Skeletal muscle cell (primary cell): ENCODE measurements at regions not wholly inside any gene's neighbourhood (a gene's known extent, or its start where the extent isn't known, plus 50 kb on each side); places are given as distances from the start of the nearest gene placed in this dataset.
"Not testable (repeated sequence)": the region's sequence is repeated elsewhere in the genome, so short reads cannot be mapped to it uniquely, and the experiment has no call there.

ENCODE experiments used
- DNase-seq: peaks from one replicate; pipeline ENCODE4 v3.0.0-alpha.2; 2010; ENCODE audit warnings: low read depth
- H3K4me3 ChIP-seq: 2 replicates; pipeline ENCODE4 v1.5.1; 2011; ENCODE audit warnings: low read depth, mild to moderate bottlenecking, control low read depth, low read length, moderate library complexity

DNA sequence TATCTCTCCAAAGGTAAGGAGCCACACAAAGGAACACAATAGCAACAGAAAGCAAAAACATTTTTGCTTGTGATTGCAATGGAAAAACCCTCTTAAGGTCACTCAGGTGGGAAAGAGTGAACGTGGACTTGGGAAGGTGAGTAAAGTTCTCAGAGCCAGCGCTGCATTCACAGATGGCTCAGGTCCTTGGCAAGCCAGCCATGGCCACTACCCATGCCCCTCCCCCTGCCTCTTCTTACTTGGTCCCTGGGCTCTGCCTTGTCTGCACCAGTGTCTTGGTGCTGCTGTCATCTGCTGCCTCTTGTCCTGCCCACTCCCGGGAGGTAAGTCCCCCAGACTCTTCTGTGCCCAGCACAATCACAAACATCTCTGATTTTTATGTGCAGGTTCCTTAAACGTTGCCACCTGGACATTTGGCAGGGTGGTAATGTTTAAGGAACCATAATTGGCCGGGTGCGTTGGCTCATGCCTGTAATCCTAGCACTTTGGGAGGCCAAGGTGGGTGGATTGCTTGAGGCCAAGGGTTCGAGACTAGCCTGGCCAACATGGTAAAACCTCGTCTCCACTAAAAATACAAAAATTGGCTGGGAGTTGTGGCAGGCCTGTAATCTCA lies 74.6 kb downstream of the FEM1C start:
- DNase-seq, result no peak
- no peak overlapping the region for H3K4me3 ChIP-seq

DNA sequence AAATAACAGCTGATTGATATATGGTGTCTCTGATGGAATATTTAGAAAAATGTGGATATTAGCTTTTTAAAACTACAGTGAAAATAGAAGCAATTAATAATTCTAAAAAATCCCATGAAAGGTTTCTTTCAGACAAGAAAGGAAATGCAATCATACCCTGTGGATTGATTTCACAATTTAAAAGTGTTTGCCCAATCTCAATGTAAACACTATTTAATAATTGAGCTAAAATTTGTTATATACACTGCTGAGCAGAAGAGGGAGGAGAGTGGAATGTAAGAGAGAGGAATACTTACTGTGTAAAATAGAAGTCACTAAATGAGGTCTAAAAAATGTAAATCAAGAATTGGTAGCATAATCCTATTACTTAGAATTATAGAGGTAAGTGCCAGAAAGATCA lies 76.9 kb downstream of the FEM1C start:
- no peak overlapping the region for H3K4me3 ChIP-seq
- no peak for DNase-seq

DNA sequence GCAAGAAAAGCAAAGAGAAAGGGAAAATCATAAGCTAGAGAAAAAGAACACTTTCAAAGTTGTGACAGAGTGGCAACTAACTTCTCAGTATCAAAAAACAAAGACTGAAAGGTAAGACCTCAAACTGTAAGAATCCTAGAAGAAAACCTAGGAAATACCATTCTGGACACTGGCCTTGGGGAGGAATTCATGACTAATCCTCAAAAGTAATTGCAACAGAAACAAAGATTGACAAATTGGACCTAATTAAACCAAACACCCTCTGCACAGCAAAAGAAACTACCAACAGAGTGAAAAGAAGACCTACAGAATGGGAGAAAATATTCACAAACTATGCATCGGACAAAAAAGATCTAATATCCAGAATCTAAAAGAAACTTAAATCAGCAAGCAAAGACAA lies 79.1 kb downstream of the FEM1C start:
- DNase-seq, result no peak

DNA sequence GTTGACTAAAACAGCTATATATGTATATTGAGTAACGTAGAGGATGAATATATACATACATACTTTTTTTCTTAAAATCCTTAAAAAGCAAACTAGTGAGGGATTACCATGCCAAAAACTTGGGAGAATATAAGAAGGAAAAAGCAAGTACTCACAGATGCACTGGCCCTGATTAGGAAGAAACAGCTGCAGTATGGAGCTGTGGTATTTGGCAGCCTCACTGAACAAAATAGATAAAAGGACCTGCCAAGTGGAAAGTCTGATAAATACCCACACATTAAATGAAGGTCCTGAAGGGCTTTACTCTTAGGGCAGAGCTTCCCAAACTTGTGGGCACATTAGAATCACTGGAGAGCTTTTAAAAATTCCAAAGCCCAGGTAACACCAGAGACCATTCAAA lies 80.6 kb downstream of the FEM1C start:
- H3K4me3 ChIP-seq, result no peak overlapping the region
- no peak for DNase-seq

More for the DNA sequence above, 79.1 kb downstream of the FEM1C start:
- no peak overlapping the region for H3K4me3 ChIP-seq

DNA sequence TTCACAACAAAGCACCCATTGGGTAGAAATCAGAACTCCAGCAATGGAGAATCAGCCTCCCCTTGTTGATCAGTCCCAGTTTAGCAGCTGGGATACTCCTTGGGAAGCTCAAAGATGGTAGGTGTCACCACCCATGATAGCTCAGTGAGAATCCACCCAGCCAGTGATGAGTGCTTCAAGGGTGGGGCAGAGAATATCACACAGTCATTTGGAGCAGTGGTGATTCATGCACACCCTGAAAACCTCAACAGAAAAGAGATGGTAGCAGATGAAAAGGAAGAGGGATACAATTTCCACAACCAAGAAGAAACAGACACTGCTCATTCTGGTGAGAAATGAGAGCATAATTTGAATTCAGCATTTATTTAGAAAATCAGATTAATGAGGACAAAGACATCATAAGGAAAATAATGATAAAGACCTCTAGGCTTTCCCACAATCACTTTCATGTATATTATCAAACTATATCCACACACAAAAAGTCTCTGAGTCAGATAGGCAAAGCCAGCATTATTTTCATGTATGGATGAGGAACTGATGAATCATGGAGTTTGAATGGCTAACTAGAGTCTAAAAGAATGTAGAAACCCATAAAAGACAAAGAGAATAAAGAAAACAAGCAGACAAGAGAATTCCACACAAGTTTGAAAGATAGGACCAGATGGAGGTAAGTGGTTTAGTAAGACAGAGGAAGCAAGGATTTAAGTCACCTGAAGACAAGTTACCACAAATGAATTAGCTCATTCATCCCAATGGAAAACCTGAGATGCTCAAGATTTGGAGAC lies 82.9 kb downstream of the FEM1C start:
- no peak overlapping the region for H3K4me3 ChIP-seq
- DNase-seq, result peak; percentile 64

DNA sequence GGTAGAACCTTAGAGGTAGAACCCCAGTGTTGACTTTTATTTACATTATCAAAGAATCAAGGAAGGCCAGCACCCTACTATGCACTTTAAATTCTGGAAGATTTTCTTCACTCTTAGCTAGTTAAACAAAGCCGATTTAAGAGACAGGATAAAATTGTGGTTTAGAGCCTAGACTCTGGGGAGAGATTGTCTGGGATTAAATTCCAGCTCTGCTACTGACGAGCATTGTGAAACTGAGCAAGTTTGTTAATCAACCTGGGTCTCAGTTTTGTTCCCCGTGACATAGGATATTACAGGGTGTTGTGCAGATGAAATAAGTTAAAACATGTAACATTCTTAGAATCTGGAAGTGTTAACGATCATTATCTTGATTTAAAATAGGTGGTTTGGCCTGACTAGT lies 83.5 kb downstream of the FEM1C start:
- DNase-seq, result no peak

DNA sequence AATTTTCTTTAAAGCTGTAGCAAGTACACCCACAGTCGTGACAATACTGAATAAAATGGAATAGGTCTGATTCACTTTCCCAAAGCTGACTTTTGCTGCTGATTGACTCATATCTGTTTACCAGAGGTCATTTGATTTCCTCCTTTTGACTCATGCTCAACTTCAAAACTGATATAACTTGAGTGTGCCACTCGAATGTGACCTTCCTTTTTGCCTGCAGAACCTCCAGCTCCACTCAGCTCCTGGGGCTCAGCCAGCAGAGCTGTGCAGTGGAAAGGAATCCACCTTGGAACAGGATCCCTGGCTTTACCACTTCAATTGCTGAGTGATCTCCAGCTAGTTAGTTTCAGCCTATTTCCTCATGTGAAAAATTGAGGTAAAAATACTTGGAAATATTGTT lies 84.1 kb downstream of the FEM1C start:
- peak; percentile 68 for DNase-seq
- H3K4me3 ChIP-seq, result no peak overlapping the region

More for the DNA sequence above, 83.5 kb downstream of the FEM1C start:
- no peak overlapping the region for H3K4me3 ChIP-seq

DNA sequence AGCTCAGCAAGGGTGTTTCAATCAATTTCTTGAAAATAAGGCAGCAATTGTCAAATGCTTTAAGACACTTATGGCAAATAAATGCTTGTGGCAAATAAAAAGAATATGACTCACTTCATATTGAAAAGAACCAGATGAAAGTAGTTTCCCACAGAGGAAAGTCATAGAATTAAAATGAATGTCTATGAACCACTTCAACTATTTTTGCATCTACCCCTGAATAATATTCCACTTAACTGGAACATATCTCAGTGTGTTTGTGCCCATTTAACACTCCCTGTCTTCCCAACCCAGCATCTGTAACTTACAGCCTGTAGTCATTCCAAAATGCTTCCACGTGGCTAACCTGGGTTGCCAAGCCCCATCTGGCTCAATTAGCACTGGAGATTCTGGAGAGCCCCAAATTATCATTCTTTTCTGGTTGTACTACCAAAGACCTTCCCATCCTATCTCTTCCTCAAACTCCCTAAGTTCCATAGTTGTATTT lies 84.7 kb downstream of the FEM1C start:
- no peak for DNase-seq
- no peak overlapping the region for H3K4me3 ChIP-seq

DNA sequence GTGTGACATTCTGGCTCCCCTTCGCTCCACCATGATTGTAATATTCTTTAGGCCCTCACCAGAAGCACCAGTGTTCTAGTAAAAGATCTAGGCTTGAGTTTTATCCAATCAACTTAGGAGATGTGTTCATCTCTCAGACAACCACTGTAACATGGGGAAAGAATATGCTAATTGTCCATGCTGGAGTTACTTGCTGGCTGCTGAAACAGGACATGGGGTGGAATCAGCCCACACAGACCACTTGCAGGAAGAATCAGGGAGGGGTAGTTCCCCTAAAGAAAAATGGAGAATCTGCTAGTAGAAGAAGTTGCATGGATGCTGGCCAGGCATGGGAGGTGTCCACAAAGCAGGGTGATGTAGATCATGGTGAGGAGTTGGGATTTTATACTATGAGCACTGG lies 86.2 kb downstream of the FEM1C start:
- no peak for DNase-seq
- H3K4me3 ChIP-seq, result no peak overlapping the region

DNA sequence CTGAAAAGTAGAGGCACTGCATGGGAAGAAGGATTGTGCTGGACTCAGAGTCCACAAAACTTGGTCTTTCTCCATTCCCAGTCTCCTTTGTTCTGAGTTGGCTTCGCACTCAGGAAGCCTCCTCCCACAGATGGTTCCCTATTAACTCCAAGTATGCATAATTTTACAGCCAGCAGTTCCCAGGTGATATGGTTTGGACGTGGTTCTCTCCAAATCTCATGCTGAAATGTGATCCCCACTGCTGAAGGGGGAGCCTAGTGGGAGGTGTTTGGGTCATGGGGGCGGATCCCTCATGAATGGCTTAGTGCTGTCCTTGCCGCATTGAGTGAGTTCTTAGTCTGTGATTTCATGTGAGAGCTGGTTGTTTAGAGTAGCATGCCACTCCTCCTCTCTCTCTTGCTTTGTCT lies 86.6 kb downstream of the FEM1C start:
- DNase-seq, result peak; percentile 47
- no peak overlapping the region for H3K4me3 ChIP-seq

DNA sequence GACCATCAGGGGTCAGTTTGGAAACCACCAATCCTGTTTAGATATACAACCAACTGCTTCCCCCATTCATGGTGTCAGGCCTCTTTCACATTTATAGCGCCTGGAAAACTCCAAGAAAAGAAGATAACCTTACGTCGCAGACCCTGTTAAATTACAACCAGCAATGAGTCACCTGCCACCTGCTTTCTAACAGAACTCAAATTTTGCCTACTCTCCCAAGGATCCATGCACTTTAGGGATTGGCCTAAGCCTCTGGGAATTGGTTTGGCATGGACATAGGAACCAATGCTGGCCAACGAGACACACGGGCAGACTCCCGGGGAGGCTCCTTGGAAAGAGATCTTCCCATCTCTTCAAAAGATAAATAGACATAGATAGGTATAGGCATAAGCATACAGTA lies 87.0 kb downstream of the FEM1C start:
- no peak overlapping the region for H3K4me3 ChIP-seq
- no peak for DNase-seq

DNA sequence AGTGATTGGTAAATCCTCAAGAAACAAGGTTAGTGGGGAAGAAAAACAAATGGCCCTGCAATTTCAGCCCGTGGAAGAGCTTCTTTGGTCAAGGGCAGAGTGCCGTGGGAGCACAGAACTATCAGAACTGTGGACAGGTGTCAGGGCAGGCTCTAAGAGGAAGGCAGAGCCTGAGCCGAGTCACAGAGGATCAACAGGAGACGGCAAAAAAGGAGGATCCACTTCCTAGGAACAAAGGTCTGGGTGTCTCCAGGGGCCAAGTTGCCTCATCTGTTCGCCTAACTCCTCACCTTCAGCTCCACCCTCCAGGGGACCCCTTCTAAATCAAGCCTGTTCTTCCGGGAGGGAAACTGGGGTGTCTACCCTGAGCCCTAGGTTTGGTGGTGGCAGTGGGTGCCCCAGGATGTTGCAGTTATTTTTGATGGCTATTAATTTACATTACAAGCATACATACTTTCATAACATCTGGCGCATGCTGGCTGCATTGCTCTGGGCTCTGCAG lies 88.0 kb downstream of the FEM1C start:
- no peak for DNase-seq
- no peak overlapping the region for H3K4me3 ChIP-seq

DNA sequence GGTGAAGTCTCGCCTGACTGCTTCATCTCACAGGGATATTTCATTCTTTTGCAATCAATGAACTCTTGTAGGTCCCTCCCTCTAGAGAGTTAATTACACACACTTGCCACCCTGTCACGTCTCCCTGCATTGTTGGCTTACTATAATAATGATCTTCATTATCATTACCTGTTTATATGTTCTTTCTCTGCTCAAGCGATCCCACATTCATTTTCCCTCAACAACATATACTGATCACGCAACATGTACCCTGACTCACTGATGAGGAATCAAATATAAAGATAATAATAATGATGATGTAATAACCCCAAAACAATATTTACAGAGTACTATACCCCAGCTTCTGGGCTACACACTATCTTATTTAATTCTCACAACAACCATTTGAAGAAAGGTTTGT lies 88.5 kb downstream of the FEM1C start:
- DNase-seq, result no peak
- H3K4me3 ChIP-seq, result no peak overlapping the region

DNA sequence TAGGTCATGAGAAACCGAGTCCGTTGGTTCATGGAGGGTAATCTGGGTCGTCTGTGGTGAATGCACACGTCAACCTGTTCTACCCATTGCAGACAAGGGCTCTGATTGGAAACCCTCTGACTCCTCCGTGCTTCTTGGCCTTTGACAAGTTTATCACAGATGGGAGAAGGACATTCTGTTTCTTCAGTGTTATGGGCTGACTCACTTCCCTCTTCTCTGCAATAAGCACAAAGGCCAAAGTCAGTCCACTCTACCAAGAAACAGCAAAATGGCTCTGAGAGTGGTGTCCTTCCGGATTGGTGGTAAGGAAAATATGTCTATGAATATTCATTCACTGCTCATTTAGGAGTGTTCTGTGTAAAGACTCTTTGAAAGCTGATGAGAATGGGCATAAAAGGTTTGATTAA lies 89.3 kb downstream of the FEM1C start:
- DNase-seq, result peak; percentile 80
- H3K4me3 ChIP-seq, result no peak overlapping the region

DNA sequence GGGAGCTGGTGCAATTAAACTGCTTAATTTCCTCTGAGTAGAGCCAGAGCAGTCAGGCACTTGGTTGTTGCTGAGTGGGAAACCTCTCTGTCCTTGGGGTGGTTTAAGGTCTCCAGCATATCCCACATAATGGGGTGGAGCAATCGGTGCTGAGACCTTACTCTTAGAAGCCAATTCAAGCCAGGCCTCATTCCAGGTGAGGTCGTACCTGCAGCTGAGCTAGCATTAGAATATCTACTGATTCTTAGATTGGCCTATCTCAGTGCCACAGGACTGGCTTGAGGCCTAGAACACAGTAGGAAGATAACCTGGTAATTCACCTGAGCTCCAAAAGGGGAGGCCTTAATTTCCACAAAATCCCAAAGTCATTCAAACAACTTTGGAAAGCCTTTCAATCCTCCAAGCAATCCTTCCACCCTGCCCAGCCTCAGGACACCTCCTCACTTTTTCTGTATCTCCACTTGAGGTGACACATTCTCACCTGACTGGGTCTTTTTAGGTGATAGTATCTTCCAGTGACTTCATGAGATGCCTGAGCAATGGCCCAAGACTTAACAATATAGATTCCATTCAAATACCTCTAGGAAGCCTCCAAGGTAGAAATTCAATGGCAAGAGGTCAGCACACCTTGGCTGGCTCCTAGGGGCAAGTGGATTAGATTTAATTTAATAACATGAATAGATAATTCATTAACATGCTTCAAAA lies 91.0 kb downstream of the FEM1C start:
- no peak for DNase-seq

DNA sequence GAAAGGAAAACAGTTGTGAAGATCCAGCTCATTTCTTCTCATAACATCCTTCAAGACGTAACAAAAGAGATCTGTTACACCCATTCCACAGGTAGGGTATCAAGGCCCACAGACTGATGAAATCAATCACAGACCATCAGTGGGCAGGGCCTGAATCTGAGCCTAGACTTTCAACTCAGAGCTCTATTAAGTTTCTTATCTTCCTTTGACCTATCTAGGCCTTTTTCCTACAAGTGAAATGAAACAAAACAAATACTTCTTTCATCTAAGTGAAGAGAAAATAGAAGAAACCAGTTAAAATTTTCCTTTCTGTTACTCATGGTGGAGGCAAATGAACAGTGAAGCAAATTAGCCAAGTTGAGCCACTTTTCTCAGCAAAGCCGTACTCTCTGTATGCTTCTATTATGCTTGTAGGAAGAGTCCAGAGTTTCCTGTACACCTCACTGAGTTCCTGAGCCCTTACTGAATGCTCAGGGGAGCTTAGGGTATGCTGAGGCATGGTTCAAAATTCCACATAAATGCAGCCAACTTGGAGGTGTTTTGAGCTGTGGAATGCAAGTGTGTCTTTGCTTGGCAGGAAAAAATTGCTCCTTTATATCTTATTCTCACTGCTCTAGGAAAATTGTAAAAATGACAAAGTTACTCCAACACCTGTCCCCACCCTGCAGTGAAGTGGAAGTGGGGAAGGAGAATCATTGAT lies 91.9 kb downstream of the FEM1C start:
- DNase-seq, result peak; percentile 65
- no peak overlapping the region for H3K4me3 ChIP-seq

More for the DNA sequence above, 91.0 kb downstream of the FEM1C start:
- no peak overlapping the region for H3K4me3 ChIP-seq

DNA sequence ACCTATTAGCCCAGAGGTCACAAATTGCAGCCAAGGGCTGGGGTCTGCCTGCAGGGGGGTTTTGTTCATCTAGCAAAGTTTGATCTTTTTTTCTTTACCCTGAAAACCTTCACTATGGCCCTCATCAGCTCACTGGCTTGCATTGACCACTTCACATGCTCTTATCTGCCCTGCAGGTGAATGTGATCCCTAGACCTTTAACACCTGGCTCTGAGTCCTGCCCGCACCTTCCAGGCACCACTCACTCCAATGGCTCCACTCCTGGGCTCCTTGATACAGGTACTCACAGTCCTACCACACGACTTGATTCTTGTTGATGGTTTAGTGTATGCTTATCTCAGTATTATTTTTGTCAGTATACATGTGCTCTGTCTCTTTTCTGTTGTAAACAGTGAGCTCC lies 92.5 kb downstream of the FEM1C start:
- H3K4me3 ChIP-seq, result no peak overlapping the region
- no peak for DNase-seq

DNA sequence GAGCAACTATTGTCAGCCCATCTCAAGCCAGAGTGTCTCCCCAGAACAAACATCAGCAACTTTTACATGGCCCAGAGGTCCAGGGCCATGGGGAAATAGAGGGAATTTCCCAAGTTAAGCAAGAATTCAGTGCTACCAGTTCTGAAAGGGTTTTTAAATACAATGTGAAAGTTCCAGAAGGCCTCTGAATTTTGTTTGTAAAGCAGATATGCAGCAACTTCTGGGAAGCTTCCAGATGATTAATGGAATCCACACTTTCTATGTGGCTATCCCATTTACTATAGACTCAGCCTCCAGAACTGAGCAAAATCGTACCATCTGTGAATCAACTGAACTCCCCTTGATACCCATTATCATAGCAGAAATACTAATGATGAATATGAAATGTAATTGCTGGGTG lies 93.8 kb downstream of the FEM1C start:
- DNase-seq, result peak; percentile 69
- H3K4me3 ChIP-seq, result no peak overlapping the region

DNA sequence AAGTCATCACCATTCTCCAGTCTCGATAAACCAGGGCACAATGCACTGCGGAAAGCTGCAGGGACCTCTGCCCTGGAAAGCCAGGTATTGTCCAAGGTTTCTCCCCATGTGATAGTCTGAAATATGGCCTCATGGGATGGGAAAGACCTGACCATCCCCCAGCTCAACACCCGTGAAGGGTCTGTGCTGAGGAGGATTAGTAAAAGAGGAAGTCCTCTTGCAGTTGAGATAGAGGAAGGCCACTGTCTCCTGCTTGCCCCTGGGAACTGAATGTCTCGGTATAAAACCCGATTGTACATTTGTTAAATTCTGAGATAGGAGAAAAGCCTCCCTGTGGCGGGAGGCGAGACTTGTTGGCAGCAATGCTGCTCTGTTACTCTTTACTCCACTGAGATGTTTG lies 95.9 kb downstream of the FEM1C start:
- DNase-seq, H3K4me3 ChIP-seq: not testable (repeated sequence)
